ENCODE measurements at regions not wholly inside any gene's neighbourhood (a gene's known extent, or its start where the extent isn't known, plus 50 kb on each side); places are given as distances from the start of the nearest gene placed in this dataset.
"Not testable (repeated sequence)": the region's sequence is repeated elsewhere in the genome, so short reads cannot be mapped to it uniquely, and the experiment has no call there.

DNA sequence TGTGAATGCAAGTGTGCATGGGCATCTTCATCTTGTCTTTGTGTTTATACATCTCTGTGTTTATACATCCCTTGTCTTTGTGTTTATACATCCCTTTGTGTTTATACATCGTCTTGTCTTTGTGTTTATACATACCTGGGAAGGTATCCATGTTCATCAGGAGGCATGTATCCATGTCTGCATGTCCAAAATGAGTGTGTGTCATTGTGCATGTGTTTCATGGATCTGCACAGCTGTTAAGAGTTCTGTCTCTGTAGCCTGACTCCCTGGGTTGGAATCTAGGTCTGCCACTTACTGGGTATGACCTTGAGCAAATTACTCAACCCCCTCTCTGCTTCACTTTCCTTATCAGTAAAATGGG lies 50.1 kb upstream of the SIRPA start:
- no peak for DNase-seq (ENCODE audit: low read depth)

DNA sequence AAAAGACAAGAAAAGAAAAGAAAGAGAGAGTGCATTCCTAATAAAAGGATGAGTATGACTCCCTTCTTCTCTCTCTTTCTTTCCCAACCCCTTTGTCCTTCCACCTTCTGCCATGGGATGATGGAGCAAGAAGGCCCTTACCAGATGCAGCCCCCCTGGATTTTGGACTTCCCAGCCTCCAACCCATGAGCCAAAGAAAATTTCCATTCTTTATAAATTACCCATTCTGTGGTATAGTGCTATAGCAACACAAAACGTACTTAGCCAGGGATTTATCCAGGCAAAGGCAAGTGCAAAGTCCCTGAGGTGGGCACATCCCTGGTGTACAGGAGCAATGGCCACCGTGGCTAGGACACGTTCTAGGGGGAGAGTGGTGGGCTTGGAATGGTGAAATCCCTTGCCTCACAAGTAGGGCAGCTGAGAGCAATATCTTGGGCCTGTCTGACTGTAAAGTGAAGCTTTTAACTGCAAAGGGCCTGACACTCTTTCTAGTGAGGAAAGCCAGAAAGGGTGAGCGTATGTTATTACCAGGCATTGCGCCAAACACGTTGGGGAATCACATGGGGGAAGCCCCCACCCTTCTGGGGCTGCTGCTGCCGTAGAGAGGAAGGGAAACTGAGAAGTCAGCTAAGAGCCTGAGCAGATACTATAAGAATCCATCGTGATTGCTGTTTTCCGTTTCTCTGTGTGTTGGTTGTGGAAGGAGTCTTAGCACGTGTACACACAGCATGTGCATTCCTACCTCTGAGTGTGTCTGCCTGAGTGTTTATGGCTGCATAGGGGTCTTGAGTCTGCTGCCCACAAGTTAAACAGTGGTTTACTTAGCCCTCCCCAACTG lies 50.7 kb upstream of the SIRPA start:
- DNase-seq (ENCODE audit: low read depth): peak; percentile 75

- no peak for DNase-seq (ENCODE audit: low read depth)
These were observed 52.9 kb upstream of the SIRPA start for GRCh38 chr20:1842281-1842680.

DNA sequence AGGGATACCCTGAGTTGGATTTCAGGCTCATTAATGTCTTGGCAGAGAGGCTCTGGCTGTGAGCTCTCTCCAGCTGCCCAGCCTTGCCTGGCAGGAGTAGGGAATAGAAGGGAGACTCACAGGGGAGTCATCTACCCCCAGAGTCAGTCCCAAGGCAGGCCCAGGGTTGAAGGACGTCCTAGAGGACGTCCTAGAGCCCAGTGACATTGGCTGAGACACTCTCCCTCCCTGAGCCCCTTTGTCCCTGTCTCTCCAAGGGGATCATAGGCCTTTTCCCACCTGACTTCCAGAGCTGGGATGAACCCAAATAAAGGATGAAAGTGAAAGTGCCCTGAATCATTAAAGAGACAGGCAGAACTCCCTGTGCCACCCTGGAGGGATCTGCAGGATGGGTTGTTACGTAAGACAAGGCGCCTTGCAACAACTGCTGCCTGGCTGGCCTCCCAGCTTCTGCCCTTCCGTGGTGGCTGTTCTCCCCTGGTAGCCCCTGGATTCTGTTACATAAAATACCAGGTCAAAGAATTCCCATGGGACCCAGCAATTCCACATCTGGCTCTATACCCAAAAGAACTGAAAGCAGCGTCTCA lies 53.6 kb upstream of the SIRPA start:
- DNase-seq (ENCODE audit: low read depth): no peak

GRCh38 chr20:1840817-1841553 lies 54.2 kb upstream of the SIRPA start:
- DNase-seq (ENCODE audit: low read depth): no peak

DNA sequence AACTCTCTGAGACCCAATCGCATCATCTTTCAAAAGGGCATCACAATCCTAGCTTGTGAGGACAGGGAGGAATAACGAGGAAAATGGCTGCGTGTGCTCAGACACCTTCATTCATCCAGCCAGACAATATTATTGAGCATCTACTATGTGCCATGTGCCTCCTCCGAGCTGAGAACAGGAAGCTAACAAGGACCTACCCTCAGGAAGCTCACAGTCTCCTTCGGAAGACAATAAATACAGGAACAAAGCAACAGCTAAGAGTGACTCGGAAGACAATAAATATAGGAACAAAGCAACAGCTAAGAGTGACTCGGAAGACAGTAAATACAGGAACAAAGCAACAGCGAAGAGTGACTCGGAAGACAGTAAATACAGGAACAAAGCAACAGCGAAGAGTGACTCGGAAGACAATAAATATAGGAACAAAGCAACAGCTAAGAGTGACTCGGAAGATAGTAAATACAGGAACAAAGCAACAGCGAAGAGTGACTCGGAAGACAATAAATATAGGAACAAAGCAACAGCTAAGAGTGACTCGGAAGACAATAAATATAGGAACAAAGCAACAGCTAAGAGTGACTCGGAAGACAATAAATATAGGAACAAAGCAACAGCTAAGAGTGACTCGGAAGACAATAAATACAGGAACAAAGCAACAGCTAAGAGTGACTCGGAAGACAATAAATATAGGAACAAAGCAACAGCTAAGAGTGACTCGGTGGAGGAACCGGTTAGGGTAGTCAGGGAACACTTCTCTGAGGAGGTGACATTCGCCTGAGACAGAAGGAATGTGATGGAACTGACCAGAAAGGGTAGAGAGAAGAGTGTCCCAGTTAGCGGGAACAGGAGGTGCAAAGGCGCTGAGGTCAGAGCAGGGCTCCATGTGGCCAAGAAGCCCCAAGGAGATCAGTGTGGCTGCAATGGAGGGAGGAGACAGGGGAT lies 55.6 kb upstream of the SIRPA start:
- not testable (repeated sequence) for DNase-seq (ENCODE audit: low read depth)

GRCh38 chr20:1838556-1839279 lies 56.5 kb upstream of the SIRPA start:
- no peak for DNase-seq (ENCODE audit: low read depth)

DNA sequence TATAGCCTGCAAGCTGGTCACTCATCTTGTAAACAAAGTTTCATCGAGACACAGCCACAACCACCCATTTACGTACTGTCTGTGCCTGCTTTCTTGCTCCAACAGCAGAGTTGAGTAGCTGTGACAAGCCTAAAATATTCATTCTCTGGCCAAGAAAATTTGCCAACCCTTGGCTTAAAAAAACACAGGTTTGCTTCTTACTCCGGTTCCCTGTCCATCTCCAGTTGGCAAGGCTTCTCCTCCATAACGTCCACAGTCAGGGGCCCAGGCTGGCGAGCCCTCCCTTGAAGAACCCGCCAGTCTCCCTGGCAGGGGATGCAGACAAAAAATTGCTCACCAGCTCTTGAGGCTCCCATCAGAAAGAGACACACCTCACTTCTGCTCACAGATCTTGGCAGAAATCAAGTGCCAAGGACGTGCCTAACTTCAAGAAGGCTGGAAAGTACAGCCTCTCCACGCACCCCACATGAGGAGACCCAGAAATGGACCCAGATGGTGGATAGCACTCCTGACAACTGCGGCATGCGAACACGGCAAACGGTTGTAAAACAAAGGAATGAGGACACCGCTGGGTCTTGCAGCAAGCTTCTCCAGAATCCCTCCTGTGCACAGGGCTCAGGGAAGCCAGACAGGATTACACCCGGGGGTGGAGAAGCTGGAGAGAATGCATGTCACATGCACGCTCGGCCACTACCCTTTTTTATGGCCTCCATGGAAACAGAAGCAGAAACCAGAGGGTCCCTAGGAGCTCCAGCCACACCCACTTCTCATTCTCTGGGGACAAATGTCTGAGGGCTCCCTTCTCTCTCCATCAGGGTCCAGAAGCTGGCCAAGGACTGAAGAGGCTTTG lies 59.8 kb upstream of the SIRPA start:
- no peak for DNase-seq (ENCODE audit: low read depth)

DNA sequence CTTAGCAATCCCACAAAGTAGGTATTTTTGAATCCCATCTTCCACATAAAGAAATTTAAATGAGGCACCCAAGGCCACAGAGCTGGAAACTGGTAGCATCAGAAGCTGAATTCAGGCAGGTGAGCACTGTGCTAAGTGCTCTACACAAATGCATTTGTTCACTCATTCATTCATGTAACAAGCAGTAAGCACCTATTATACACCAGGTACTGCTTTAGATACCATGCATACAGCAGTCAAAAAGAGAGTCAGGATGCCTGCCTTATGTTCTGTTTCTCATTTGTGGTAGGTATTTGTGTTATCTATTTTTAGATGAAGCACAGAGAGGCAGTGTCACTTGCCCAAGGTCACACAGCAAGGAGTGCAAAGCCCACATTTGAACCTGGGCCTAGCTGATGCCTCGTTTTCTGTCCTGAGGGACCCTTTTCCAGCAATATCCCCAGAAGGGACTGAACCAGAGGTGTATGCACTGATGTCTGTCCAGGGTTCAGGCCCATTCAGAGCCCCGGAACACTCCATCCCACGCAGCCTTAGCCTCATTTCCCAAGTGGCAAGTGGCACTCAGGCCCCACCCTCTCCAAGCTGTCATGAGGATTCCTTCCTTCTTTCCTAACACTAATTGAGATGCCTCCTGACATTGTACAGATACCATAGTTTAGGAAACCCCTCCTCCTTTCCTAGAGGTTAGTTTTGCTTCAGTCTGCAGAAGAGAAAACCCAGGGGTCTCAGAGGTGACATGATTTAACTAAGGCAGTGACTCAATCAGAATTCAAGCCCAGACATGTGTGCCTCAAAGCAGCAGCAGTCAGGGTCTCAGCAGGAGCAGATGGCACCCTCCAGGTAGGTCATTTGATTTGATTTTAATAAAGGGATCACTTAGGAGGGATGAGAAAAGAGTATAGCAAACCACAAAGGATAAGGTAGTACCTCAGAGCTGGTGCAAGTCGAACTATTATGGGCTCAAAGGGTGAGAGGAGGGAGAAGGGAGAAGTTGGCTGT lies 61.2 kb upstream of the SIRPA start:
- no peak for DNase-seq (ENCODE audit: low read depth)

DNA sequence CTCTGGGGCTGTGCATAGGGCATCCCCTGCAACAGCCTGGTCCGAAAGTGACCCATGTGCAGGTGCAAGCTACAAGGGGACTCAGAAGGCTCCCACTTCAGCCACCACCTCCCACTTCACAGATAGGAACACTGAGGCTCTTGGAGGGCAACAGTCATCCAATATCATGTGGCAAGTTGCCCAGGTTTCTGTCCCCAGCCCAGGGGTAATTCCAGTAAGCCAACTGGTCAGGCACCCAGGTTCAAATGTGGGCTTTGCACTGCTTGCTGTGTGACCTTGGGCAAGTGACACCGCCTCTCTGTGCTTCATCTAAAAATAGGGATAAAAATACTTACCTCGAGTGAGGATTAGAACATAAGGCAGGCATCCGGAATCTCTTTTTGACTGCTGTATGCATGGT lies 62.0 kb upstream of the SIRPA start:
- no peak for DNase-seq (ENCODE audit: low read depth)

DNA sequence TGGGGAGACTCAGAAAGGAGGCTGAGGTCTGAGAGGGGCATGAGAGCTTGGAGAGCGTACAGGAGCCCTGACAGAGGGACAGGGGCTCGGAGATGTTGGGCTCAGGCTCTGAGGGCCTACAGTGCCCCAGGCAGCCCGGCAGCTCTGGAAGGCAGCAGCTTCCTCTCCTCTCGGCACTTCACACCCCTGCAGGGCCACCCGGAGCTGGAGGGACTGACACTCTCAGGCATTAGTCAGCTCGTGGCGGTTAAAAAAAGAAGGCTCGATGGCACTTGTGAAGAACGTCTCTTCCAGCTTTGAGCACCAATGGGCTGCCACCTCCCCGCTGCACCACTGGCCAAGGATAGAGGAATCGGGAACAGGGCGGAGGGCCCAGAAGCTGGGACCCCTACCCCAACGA lies 62.6 kb upstream of the SIRPA start:
- DNase-seq (ENCODE audit: low read depth): no peak

DNA sequence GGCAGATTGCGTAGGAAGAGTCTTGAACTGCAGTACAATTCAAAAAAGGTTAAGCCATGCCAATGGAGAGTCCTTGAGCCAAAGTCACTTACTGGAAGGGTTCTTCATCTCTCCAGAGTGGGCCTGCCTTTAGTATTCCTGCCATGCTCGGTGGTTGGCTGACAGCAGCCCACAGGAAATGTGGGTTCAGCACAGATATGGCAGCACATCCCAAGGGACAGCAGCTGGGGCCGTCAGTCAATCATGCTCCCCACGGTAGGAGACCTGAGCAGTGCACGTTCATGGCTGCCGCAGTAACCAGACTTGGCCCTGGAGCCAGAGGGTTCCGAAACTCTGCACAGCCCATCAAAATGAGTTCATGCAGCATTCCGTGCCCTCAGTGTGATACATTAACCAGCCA lies 63.6 kb upstream of the SIRPA start:
- no peak for DNase-seq (ENCODE audit: low read depth)

GRCh38 chr20:1831096-1831495 lies 64.1 kb upstream of the SIRPA start:
- no peak for DNase-seq (ENCODE audit: low read depth)

- DNase-seq (ENCODE audit: low read depth): peak; percentile 97
These were observed 65.0 kb upstream of the SIRPA start for GRCh38 chr20:1830240-1830639.

DNA sequence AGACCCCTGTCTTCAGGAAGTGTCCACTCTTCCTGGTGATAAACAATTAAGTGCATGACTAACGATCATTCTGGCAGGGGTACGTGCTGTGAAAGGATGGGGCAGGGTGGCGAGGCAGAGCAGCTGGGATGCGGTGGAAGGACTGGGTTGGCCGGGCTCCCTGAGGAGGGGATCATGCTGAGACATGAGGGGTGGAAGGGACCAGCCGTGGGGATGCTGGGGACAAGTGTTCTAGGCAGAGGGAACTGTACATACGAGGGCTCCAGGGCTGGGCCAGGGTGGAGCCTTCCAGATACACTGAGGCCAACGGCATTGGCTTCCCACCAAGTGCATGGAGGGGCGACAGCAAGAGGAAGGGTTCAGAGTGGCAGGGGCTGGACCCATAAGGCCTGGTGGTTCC lies 65.7 kb upstream of the SIRPA start:
- no peak for DNase-seq (ENCODE audit: low read depth)

GRCh38 chr20:1828786-1829131 lies 66.4 kb upstream of the SIRPA start:
- no peak for DNase-seq (ENCODE audit: low read depth)

GRCh38 chr20:1827974-1828785 lies 67.0 kb upstream of the SIRPA start:
- no peak for DNase-seq (ENCODE audit: low read depth)

DNA sequence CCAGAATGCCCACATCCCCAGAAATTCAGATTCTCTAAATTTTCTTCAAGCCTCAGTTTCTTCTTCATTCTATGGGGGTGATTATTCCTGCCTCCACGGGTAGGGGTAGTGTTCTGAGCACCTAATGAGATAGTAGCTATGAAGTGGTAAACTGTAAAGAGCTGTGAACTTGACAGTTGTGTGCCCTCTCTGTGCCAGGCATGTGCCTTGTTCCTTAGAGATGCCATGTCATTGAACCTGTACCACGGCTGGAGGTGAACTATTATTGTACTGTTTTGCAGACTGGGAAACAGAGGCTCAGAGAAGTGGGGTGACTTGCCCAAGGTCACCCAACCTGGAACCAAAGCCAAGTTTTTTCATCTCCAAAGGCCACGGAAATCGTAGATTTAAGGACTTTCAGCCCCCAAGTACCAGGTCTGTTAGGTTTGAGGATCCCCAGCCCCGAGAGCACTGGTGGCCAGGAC lies 67.7 kb upstream of the SIRPA start:
- no peak for DNase-seq (ENCODE audit: low read depth)

Measured in iris pigment epithelial cell (primary cell).